Transverse colon (tissue), 3 donors: ENCODE measurements at regions not wholly inside any gene's neighbourhood (a gene's known extent, or its start where the extent isn't known, plus 50 kb on each side); places are given as distances from the start of the nearest gene placed in this dataset.

ENCODE experiments used
- POLR2A ChIP-seq: fragments of 450-650 bp; IDR thresholded peaks from one replicate; pipeline ENCODE4 v1.6.1; 2016; ENCODE audit warnings: antibody characterized with exemption, mild to moderate bottlenecking, moderate library complexity
- TF ChIP-seq, protein P1 (sequence below), 5 experiments: fragments of 200-600 bp in 3 of 5; fragments of 450-650 bp in 2 of 5; sonication (generic) in 3 of 5; IDR thresholded peaks; 1 replicate in 2 of 5; 2 replicates in 3 of 5; pipeline ENCODE4 v1.5.1; 2016 to 2017; ENCODE audit warnings: antibody characterized with exemption in 5 of 5, inconsistent platforms in 3 of 5, mild to moderate bottlenecking in 2 of 5, moderate library complexity in 1 of 5

DNA sequence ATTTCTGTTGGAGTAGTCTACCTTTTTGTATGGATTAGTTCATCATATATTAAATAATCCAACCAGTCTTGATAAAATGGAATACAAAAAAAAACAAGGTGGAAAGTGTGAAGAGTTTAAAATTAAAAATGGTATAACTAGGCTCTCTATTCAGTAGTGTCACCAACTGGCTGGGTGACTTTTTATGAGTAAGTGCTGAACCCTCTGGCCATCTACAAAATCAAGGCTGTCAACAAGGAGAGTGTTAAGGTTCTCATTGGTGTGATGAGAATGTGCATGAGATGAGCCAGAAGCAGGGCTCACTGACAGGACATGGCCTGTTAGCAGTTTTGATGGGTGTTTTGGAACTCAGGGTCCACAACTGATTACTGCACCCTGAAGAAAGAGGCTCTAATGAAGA is 343.2 kb downstream of the AASDHPPT start:
- TF ChIP-seq POLR2A, result no peak
- TF ChIP-seq, protein P1, sequence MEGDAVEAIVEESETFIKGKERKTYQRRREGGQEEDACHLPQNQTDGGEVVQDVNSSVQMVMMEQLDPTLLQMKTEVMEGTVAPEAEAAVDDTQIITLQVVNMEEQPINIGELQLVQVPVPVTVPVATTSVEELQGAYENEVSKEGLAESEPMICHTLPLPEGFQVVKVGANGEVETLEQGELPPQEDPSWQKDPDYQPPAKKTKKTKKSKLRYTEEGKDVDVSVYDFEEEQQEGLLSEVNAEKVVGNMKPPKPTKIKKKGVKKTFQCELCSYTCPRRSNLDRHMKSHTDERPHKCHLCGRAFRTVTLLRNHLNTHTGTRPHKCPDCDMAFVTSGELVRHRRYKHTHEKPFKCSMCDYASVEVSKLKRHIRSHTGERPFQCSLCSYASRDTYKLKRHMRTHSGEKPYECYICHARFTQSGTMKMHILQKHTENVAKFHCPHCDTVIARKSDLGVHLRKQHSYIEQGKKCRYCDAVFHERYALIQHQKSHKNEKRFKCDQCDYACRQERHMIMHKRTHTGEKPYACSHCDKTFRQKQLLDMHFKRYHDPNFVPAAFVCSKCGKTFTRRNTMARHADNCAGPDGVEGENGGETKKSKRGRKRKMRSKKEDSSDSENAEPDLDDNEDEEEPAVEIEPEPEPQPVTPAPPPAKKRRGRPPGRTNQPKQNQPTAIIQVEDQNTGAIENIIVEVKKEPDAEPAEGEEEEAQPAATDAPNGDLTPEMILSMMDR (IDR thresholded peaks at IDR 0.05), result no peak
